MCF 10A (cell line): ENCODE measurements at regions not wholly inside any gene's neighbourhood (a gene's known extent, or its start where the extent isn't known, plus 50 kb on each side); places are given as distances from the start of the nearest gene placed in this dataset.

Experiments used
- BruUV-seq: library from RNA; stranded (reverse); fragments of 400-500 nt; replicated peaks from 2 replicates; lab custom pipeline; 2021; lab: Mats Ljungman, UMichigan
- CTCF ChIA-PET: fragments of 300-600 bp; sonication (Branson Sonifier 250); formaldehyde crosslinking; extraction: SDS; loops from one replicate; lab custom pipeline; 2021; ENCODE audit warnings: antibody characterized with exemption, inconsistent platforms; lab: Yijun Ruan, JAX
- POLR2A ChIA-PET: fragments of 300-600, 350-650 bp; sonication (Branson Sonifier 250); formaldehyde crosslinking; extraction: SDS; loops from one replicate; lab custom pipeline; 2020; ENCODE audit warnings: antibody characterized with exemption, inconsistent platforms; lab: Yijun Ruan, JAX
- DNase-seq: peaks from one replicate; pipeline ENCODE4 v3.0.0-alpha.2; 2018; ENCODE audit not compliant: unreplicated experiment
- H3K27ac Mint-ChIP-seq: one replicate; pipeline ENCODE4 v1.8.0; 2022; ENCODE audit warnings: mild to moderate bottlenecking, low read depth, mixed read lengths; ENCODE audit not compliant: unreplicated experiment
- H3K27me3 Mint-ChIP-seq: one replicate; pipeline ENCODE4 v1.8.0; 2022; ENCODE audit warnings: mixed read lengths; ENCODE audit not compliant: insufficient read depth, unreplicated experiment
- H3K36me3 Mint-ChIP-seq: one replicate; pipeline ENCODE4 v1.8.0; 2022; ENCODE audit warnings: mild to moderate bottlenecking, moderate library complexity, mixed read lengths; ENCODE audit not compliant: insufficient read depth, unreplicated experiment
- H3K4me1 Mint-ChIP-seq: one replicate; pipeline ENCODE4 v1.8.0; 2022; ENCODE audit warnings: mixed read lengths; ENCODE audit not compliant: insufficient read depth, unreplicated experiment
- H3K4me3 Mint-ChIP-seq: one replicate; pipeline ENCODE4 v1.8.0; 2022; ENCODE audit warnings: mild to moderate bottlenecking, moderate library complexity, mixed read lengths; ENCODE audit not compliant: unreplicated experiment
- H3K9me3 Mint-ChIP-seq: one replicate; pipeline ENCODE4 v1.8.0; 2022; ENCODE audit warnings: mixed read lengths; ENCODE audit not compliant: unreplicated experiment
- CTCF ChIP-seq: fragments of 200-600 bp; IDR thresholded peaks from one replicate; pipeline ENCODE4 v1.8.0; 2022; ENCODE audit warnings: antibody characterized with exemption, mild to moderate bottlenecking; ENCODE audit not compliant: unreplicated experiment
- intact Hi-C: fragments of 100-400 bp; cut with micrococcal nuclease; formaldehyde crosslinking; loops from 2 replicates; pipeline ENCODE4 v1.14.1; 2022

- DNase-seq, result no peak
- Mint-ChIP-seq H3K27me3 (no peaks in the 10 kb centered on the region), H3K4me3 (no peak overlapping the region), H3K4me1 (no peaks in the 10 kb centered on the region), H3K27ac (no peak overlapping the region), H3K9me3 (no peaks in the 10 kb centered on the region), H3K36me3 (no peaks in the 10 kb centered on the region)
- no peak for TF ChIP-seq CTCF
- BruUV-seq, result no TSS peak
- POLR2A ChIA-PET, result no interaction called here
- CTCF ChIA-PET, result no interaction called here
- intact Hi-C loops, result no loop called here
Measured at GRCh38 chr1:224801844-224802490, 127.5 kb upstream of the DNAH14 start.

- no TSS peak for BruUV-seq
- intact Hi-C loops, result no loop called here
- Mint-ChIP-seq H3K27me3 (no peaks in the 10 kb centered on the region), H3K27ac (no peak overlapping the region), H3K9me3 (no peaks in the 10 kb centered on the region), H3K4me3 (no peak overlapping the region), H3K36me3 (no peaks in the 10 kb centered on the region), H3K4me1 (no peaks in the 10 kb centered on the region)
- no peak for DNase-seq
- ChIA-PET POLR2A (no interaction called here), CTCF (interaction anchor here (0.5 to 3.6 kb wide), 2 partner anchors 49 to 1748 kb away, joined by 3 to 17 read pairs; no protein-coding TSS in a partner anchor)
- no peak for TF ChIP-seq CTCF
Measured at GRCh38 chr1:224802617-224803016, 126.9 kb upstream of the DNAH14 start.

- BruUV-seq, result no TSS peak
- ChIA-PET POLR2A (interaction anchor here (0.9 kb wide), 1 partner anchor 168 kb away, joined by 4 read pairs; no protein-coding TSS in a partner anchor), CTCF (interaction anchor here (0.6 to 3.6 kb wide), 5 partner anchors 9 to 290 kb away, joined by 3 to 17 read pairs (median 5); no protein-coding TSS in a partner anchor)
- intact Hi-C loops, result no loop called here
- H3K27me3 Mint-ChIP-seq, result no peaks in the 10 kb centered on the region
- H3K9me3 Mint-ChIP-seq, result peaks cover 5% of the 10 kb centered on the region
- no peaks in the 10 kb centered on the region for H3K36me3 Mint-ChIP-seq
- H3K4me1 Mint-ChIP-seq, result no peaks in the 10 kb centered on the region
- no peak overlapping the region for H3K4me3 Mint-ChIP-seq
- TF ChIP-seq CTCF, result no peak
- no peak for DNase-seq
- no peak overlapping the region for H3K27ac Mint-ChIP-seq
Measured at GRCh38 chr1:224804220-224804619, 125.3 kb upstream of the DNAH14 start.

GRCh38 chr1:224805889-224806288 is 123.6 kb upstream of the DNAH14 start:
- ChIA-PET POLR2A (no interaction called here), CTCF (interaction anchor here (1.7 to 3.6 kb wide), 2 partner anchors 46 to 292 kb away, joined by 6 to 17 read pairs; no protein-coding TSS in a partner anchor)
- no peak for TF ChIP-seq CTCF
- no peak overlapping the region for H3K27ac Mint-ChIP-seq
- no TSS peak for BruUV-seq
- intact Hi-C loops, result no loop called here
- H3K36me3 Mint-ChIP-seq, result no peaks in the 10 kb centered on the region
- no peaks in the 10 kb centered on the region for H3K4me1 Mint-ChIP-seq
- DNase-seq, result no peak
- H3K4me3 Mint-ChIP-seq, result no peak overlapping the region
- peaks cover 13% of the 10 kb centered on the region for H3K9me3 Mint-ChIP-seq
- no peaks in the 10 kb centered on the region for H3K27me3 Mint-ChIP-seq
